Uterus (tissue), 3 donors: ENCODE measurements at regions not wholly inside any gene's neighbourhood (a gene's known extent, or its start where the extent isn't known, plus 50 kb on each side); places are given as distances from the start of the nearest gene placed in this dataset.

Source experiments
- DNase-seq, 2 donors: peaks; one replicate each; pipeline ENCODE4 v3.0.0-alpha.2; 2019 to 2020
- H3K27ac ChIP-seq, 2 donors: fragments of 200-600 bp; sonication (generic); 1 replicate in 1 of 2; 2 replicates in 1 of 2; pipeline ENCODE4 v1.5.1; 2016 to 2018
- H3K27me3 ChIP-seq, 2 donors: fragments of 200-600 bp; sonication (generic); one replicate each; pipeline ENCODE4 v1.5.1; 2018 to 2019; ENCODE audit warnings: control low read depth in 1 of 2
- H3K36me3 ChIP-seq, 2 donors: fragments of 200-600 bp; sonication (generic); one replicate each; pipeline ENCODE4 v1.5.1; 2019; ENCODE audit warnings: control low read depth in 1 of 2
- H3K4me1 ChIP-seq, 2 donors: fragments of 200-600 bp; sonication (generic); one replicate each; pipeline ENCODE4 v1.5.1; 2018 to 2019; ENCODE audit warnings: control low read depth in 1 of 2
- H3K4me3 ChIP-seq, 2 donors: fragments of 200-600 bp; sonication (generic); 1 replicate in 1 of 2; 2 replicates in 1 of 2; pipeline ENCODE4 v1.5.1; 2018 to 2019; ENCODE audit warnings: mild to moderate bottlenecking in 1 of 2
- H3K9me3 ChIP-seq, 2 donors: fragments of 200-600 bp; sonication (generic); one replicate each; pipeline ENCODE4 v1.5.1; 2019; ENCODE audit warnings: control low read depth in 1 of 2
- CTCF ChIP-seq, 4 experiments: fragments of 200-600 bp in 2 of 4; fragments of 450-650 bp in 2 of 4; sonication (generic) in 2 of 4; IDR thresholded peaks; one replicate each; pipeline ENCODE4 v1.5.1; 2016 to 2019; ENCODE audit warnings: antibody characterized with exemption in 4 of 4, mild to moderate bottlenecking in 2 of 4, moderate library complexity in 1 of 4
- POLR2A ChIP-seq, 2 donors: fragments of 450-650 bp; IDR thresholded peaks; one replicate each; pipeline ENCODE4 v1.6.1; 2016; ENCODE audit warnings: antibody characterized with exemption in 2 of 2, mild to moderate bottlenecking in 1 of 2, moderate library complexity in 1 of 2
- intact Hi-C: fragments of 100-400 bp; cut with DNase I; formaldehyde crosslinking; loops from one replicate; pipeline ENCODE4 v1.15.1; 2023; ENCODE audit warnings: low total_unique reads
- donor health status: DM: yes; HTN: yes; CAD: no.

- Histone ChIP-seq H3K4me1 (no peaks in the 10 kb centered on the region), H3K9me3 (no peaks in the 10 kb centered on the region), H3K27me3 (no peaks in the 10 kb centered on the region), H3K27ac (no peak overlapping the region), H3K4me3 (no peak overlapping the region), H3K36me3 (no peaks in the 10 kb centered on the region)
- no peak for DNase-seq
- TF ChIP-seq POLR2A (IDR thresholded peaks at IDR 0.05) (no peak), CTCF (IDR thresholded peaks at IDR 0.05) (no peak)
- intact Hi-C loops, result no loop called here
Observed at GRCh38 chr1:81594206-81594605, 206.5 kb upstream of the ADGRL2 start.

GRCh38 chr1:81592233-81592632 lies 208.5 kb upstream of the ADGRL2 start:
- TF ChIP-seq POLR2A (IDR thresholded peaks at IDR 0.05), result no peak
- TF ChIP-seq CTCF (IDR thresholded peaks at IDR 0.05), result no peak
- intact Hi-C loops, result no loop called here

GRCh38 chr1:81590171-81590570 lies 210.6 kb upstream of the ADGRL2 start:
- H3K27ac ChIP-seq, result no peak overlapping the region
- no peak for DNase-seq
- TF ChIP-seq CTCF (IDR thresholded peaks at IDR 0.05), result no peak
- TF ChIP-seq POLR2A (IDR thresholded peaks at IDR 0.05), result no peak
- no peaks in the 10 kb centered on the region for H3K9me3 ChIP-seq
- H3K4me3 ChIP-seq, result no peak overlapping the region
- no peaks in the 10 kb centered on the region for H3K27me3 ChIP-seq
- H3K36me3 ChIP-seq, result no peaks in the 10 kb centered on the region
- intact Hi-C loops, result no loop called here
- no peaks in the 10 kb centered on the region for H3K4me1 ChIP-seq

More at GRCh38 chr1:81592233-81592632, 208.5 kb upstream of the ADGRL2 start:
- Histone ChIP-seq H3K4me3 (no peak overlapping the region), H3K36me3 (no peaks in the 10 kb centered on the region), H3K4me1 (no peaks in the 10 kb centered on the region), H3K9me3 (no peaks in the 10 kb centered on the region), H3K27me3 (no peaks in the 10 kb centered on the region), H3K27ac (no peak overlapping the region)
- DNase-seq, result no peak

GRCh38 chr1:81588149-81588548 lies 212.6 kb upstream of the ADGRL2 start:
- intact Hi-C loops, result no loop called here
- no peak for DNase-seq
- Histone ChIP-seq H3K4me3 (no peak overlapping the region), H3K36me3 (no peaks in the 10 kb centered on the region), H3K9me3 (no peaks in the 10 kb centered on the region), H3K4me1 (no peaks in the 10 kb centered on the region), H3K27me3 (no peaks in the 10 kb centered on the region), H3K27ac (no peak overlapping the region)
- no peak for TF ChIP-seq POLR2A (IDR thresholded peaks at IDR 0.05)
- no peak for TF ChIP-seq CTCF (IDR thresholded peaks at IDR 0.05)

- H3K4me3 ChIP-seq, result no peak overlapping the region
- no peaks in the 10 kb centered on the region for H3K4me1 ChIP-seq
- H3K36me3 ChIP-seq, result no peaks in the 10 kb centered on the region
- H3K27me3 ChIP-seq, result no peaks in the 10 kb centered on the region
- intact Hi-C loops, result no loop called here
- H3K9me3 ChIP-seq, result no peaks in the 10 kb centered on the region
- TF ChIP-seq CTCF (IDR thresholded peaks at IDR 0.05) (no peak), POLR2A (IDR thresholded peaks at IDR 0.05) (no peak)
- no peak overlapping the region for H3K27ac ChIP-seq
- no peak for DNase-seq
Observed at GRCh38 chr1:81587426-81587825, 213.3 kb upstream of the ADGRL2 start.
